ENCODE measurements at regions not wholly inside any gene's neighbourhood (a gene's known extent, or its start where the extent isn't known, plus 50 kb on each side); places are given as distances from the start of the nearest gene placed in this dataset.
"Not testable (repeated sequence)": the region's sequence is repeated elsewhere in the genome, so short reads cannot be mapped to it uniquely, and the experiment has no call there.

- DNase-seq (ENCODE audit: low read depth, low spot score); H3K27ac Mint-ChIP-seq (ENCODE audit: unreplicated experiment); H3K4me3 Mint-ChIP-seq; H3K9me3 Mint-ChIP-seq; H3K36me3 Mint-ChIP-seq (ENCODE audit: low read depth); H3K27me3 Mint-ChIP-seq (ENCODE audit: low read depth): not testable (repeated sequence)
- peaks cover 15% of the 10 kb centered on the region for H3K4me1 Mint-ChIP-seq
Observed at GRCh38 chr6:142016666-142017065, 116.1 kb upstream of the GJE1 start.

DNA sequence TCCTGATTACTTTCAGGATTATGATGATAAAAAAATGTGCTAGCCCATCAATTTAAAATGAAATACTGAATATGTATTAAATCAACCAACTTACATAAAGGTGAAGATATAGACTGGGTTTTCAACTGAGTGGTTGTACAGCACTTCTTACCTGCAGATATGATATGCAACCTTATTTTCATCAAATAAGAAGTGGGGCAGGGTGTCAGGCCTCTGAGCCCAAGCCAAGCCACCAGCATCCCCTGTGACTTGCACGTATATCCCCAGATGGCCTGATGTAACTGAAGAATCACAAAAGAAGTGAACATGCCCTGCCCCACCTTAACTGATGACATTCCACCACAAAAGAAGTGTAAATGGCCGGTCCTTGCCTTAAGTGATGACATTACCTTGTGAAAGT lies 117.3 kb upstream of the GJE1 start:
- DNase-seq (ENCODE audit: low read depth, low spot score); H3K27me3 Mint-ChIP-seq (ENCODE audit: low read depth); H3K27ac Mint-ChIP-seq (ENCODE audit: unreplicated experiment); H3K36me3 Mint-ChIP-seq (ENCODE audit: low read depth); H3K4me3 Mint-ChIP-seq; H3K9me3 Mint-ChIP-seq: not testable (repeated sequence)
- peaks cover 15% of the 10 kb centered on the region for H3K4me1 Mint-ChIP-seq

- no peak for DNase-seq (ENCODE audit: low read depth, low spot score)
- Mint-ChIP-seq H3K4me3 (no peak overlapping the region), H3K4me1 (peaks cover 15% of the 10 kb centered on the region), H3K27ac (ENCODE audit: unreplicated experiment) (no peak overlapping the region), H3K36me3 (ENCODE audit: low read depth) (no peaks in the 10 kb centered on the region), H3K9me3 (peaks cover 3% of the 10 kb centered on the region), H3K27me3 (ENCODE audit: low read depth) (no peaks in the 10 kb centered on the region)
- TF ChIP-seq CTCF (conservative IDR thresholded peaks at IDR 0.05), result no peak
Observed at GRCh38 chr6:142015011-142015410, 117.7 kb upstream of the GJE1 start.

- no peak for DNase-seq (ENCODE audit: low read depth, low spot score)
- H3K27me3 Mint-ChIP-seq (ENCODE audit: low read depth), result no peaks in the 10 kb centered on the region
- TF ChIP-seq CTCF (conservative IDR thresholded peaks at IDR 0.05), result no peak
- H3K4me3 Mint-ChIP-seq, result no peak overlapping the region
- H3K27ac Mint-ChIP-seq (ENCODE audit: unreplicated experiment), result no peak overlapping the region
- H3K36me3 Mint-ChIP-seq (ENCODE audit: low read depth), result no peaks in the 10 kb centered on the region
- no peaks in the 10 kb centered on the region for H3K9me3 Mint-ChIP-seq
- H3K4me1 Mint-ChIP-seq, result peaks cover 15% of the 10 kb centered on the region
Observed at GRCh38 chr6:142014515-142014914, 118.2 kb upstream of the GJE1 start.

- H3K36me3 Mint-ChIP-seq (ENCODE audit: low read depth), result no peaks in the 10 kb centered on the region
- DNase-seq (ENCODE audit: low read depth, low spot score), result no peak
- TF ChIP-seq CTCF (conservative IDR thresholded peaks at IDR 0.05), result no peak
- H3K9me3 Mint-ChIP-seq, result no peaks in the 10 kb centered on the region
- H3K27me3 Mint-ChIP-seq (ENCODE audit: low read depth), result no peaks in the 10 kb centered on the region
- H3K4me3 Mint-ChIP-seq, result no peak overlapping the region
- H3K27ac Mint-ChIP-seq (ENCODE audit: unreplicated experiment), result no peak overlapping the region
- peaks cover 15% of the 10 kb centered on the region for H3K4me1 Mint-ChIP-seq
Observed at GRCh38 chr6:142013875-142014495, 118.7 kb upstream of the GJE1 start.

GRCh38 chr6:142013287-142013686 lies 119.4 kb upstream of the GJE1 start:
- Mint-ChIP-seq H3K4me3 (no peak overlapping the region), H3K27ac (ENCODE audit: unreplicated experiment) (no peak overlapping the region), H3K9me3 (no peaks in the 10 kb centered on the region), H3K4me1 (peaks cover 15% of the 10 kb centered on the region), H3K36me3 (ENCODE audit: low read depth) (no peaks in the 10 kb centered on the region), H3K27me3 (ENCODE audit: low read depth) (no peaks in the 10 kb centered on the region)
- DNase-seq (ENCODE audit: low read depth, low spot score), result no peak
- TF ChIP-seq CTCF (conservative IDR thresholded peaks at IDR 0.05), result no peak

Data from neural crest cell (in vitro differentiated cells).